ENCODE measurements at regions not wholly inside any gene's neighbourhood (a gene's known extent, or its start where the extent isn't known, plus 50 kb on each side); places are given as distances from the start of the nearest gene placed in this dataset.

- TF ChIP-seq CTCF (IDR thresholded peaks at IDR 0.05; ENCODE audit: poor library complexity) (no peak), EZH2 (IDR thresholded peaks at IDR 0.05; ENCODE audit: borderline replicate concordance) (no peak), EZH2phosphoT487 (IDR thresholded peaks at IDR 0.05; ENCODE audit: low read depth, severe bottlenecking, unreplicated experiment) (no peak)
- no peaks in the 10 kb centered on the region for H3K4me1 ChIP-seq (ENCODE audit: insufficient read depth)
- H2AFZ ChIP-seq = no peak overlapping the region
- no peak for DNase-seq (ENCODE audit: low spot score)
- no peaks in the 10 kb centered on the region for H3K9me2 ChIP-seq (replicated peaks; ENCODE audit: insufficient read depth)
- H3K4me2 ChIP-seq = no peak overlapping the region
- no peaks in the 10 kb centered on the region for H3K79me2 ChIP-seq
- H3K9me3 ChIP-seq (ENCODE audit: low read depth) = no peaks in the 10 kb centered on the region
- no peak overlapping the region for H3K4me3 ChIP-seq
- no peaks in the 10 kb centered on the region for H3K36me3 ChIP-seq (replicated peaks; ENCODE audit: insufficient read depth, low read depth)
- no peak overlapping the region for H3K27ac ChIP-seq
- no peaks in the 10 kb centered on the region for H4K20me1 ChIP-seq (ENCODE audit: insufficient read depth, poor library complexity, severe bottlenecking)
- H3K27me3 ChIP-seq = no peaks in the 10 kb centered on the region
Observed at GRCh38 chr4:95921470-95921869, 81.6 kb downstream of the PDHA2 start.

GRCh38 chr4:95929448-95930064 is 89.7 kb downstream of the PDHA2 start:
- H3K27ac ChIP-seq = no peak overlapping the region
- no peak overlapping the region for H3K4me2 ChIP-seq
- peaks cover 6% of the 10 kb centered on the region for H3K9me3 ChIP-seq (ENCODE audit: low read depth)
- no peak overlapping the region for H3K4me3 ChIP-seq
- WGBS (ENCODE audit: low lambda C conversion rate, missing lambda C conversion rate) = 44% methylated on average over 1 of the region's 1 CpG
- no peaks in the 10 kb centered on the region for H3K27me3 ChIP-seq
- no peaks in the 10 kb centered on the region for H3K36me3 ChIP-seq (replicated peaks; ENCODE audit: insufficient read depth, low read depth)
- H3K79me2 ChIP-seq = no peaks in the 10 kb centered on the region
- no peaks in the 10 kb centered on the region for H3K4me1 ChIP-seq (ENCODE audit: insufficient read depth)
- no peak for DNase-seq (ENCODE audit: low spot score)
- no peaks in the 10 kb centered on the region for H4K20me1 ChIP-seq (ENCODE audit: insufficient read depth, poor library complexity, severe bottlenecking)
- H3K9me2 ChIP-seq (replicated peaks; ENCODE audit: insufficient read depth) = no peaks in the 10 kb centered on the region
- H2AFZ ChIP-seq = no peak overlapping the region
- TF ChIP-seq EZH2 (IDR thresholded peaks at IDR 0.05; ENCODE audit: borderline replicate concordance) = no peak
- no peak for TF ChIP-seq EZH2phosphoT487 (IDR thresholded peaks at IDR 0.05; ENCODE audit: low read depth, severe bottlenecking, unreplicated experiment)
- TF ChIP-seq CTCF (IDR thresholded peaks at IDR 0.05; ENCODE audit: poor library complexity) = no peak

- H2AFZ ChIP-seq = no peak overlapping the region
- H3K9me3 ChIP-seq (ENCODE audit: low read depth) = no peaks in the 10 kb centered on the region
- 100% methylated on average over 1 of the region's 1 CpG for WGBS (ENCODE audit: low lambda C conversion rate, missing lambda C conversion rate)
- no peak overlapping the region for H3K4me3 ChIP-seq
- H3K79me2 ChIP-seq = no peaks in the 10 kb centered on the region
- DNase-seq (ENCODE audit: low spot score) = no peak
- H3K27ac ChIP-seq = no peak overlapping the region
- H3K4me1 ChIP-seq (ENCODE audit: insufficient read depth) = no peaks in the 10 kb centered on the region
- no peaks in the 10 kb centered on the region for H3K27me3 ChIP-seq
- H3K4me2 ChIP-seq = no peak overlapping the region
- no peaks in the 10 kb centered on the region for H4K20me1 ChIP-seq (ENCODE audit: insufficient read depth, poor library complexity, severe bottlenecking)
- no peaks in the 10 kb centered on the region for H3K9me2 ChIP-seq (replicated peaks; ENCODE audit: insufficient read depth)
- no peaks in the 10 kb centered on the region for H3K36me3 ChIP-seq (replicated peaks; ENCODE audit: insufficient read depth, low read depth)
- TF ChIP-seq EZH2 (IDR thresholded peaks at IDR 0.05; ENCODE audit: borderline replicate concordance) (no peak), EZH2phosphoT487 (IDR thresholded peaks at IDR 0.05; ENCODE audit: low read depth, severe bottlenecking, unreplicated experiment) (no peak), CTCF (IDR thresholded peaks at IDR 0.05; ENCODE audit: poor library complexity) (no peak)
Observed at GRCh38 chr4:95939141-95939540, 99.2 kb downstream of the PDHA2 start.
